Stimulated activated CD4-positive, alpha-beta T cell treated with anti-CD3 and anti-CD28 coated beads, Interleukin-15, amount 100 ng/mL, for 1 hour (primary cell): ENCODE measurements at regions not wholly inside any gene's neighbourhood (a gene's known extent, or its start where the extent isn't known, plus 50 kb on each side); places are given as distances from the start of the nearest gene placed in this dataset.
"Not testable (repeated sequence)": the region's sequence is repeated elsewhere in the genome, so short reads cannot be mapped to it uniquely, and the experiment has no call there.

Experiments used
- DNase-seq, 2 donors: peaks; one replicate each; pipeline ENCODE4 v3.0.0-alpha.2; 2020; ENCODE audit warnings: low read depth in 1 of 2, low spot score in 1 of 2

GRCh38 chr2:7621018-7621814, 704.0 kb downstream of the RNF144A start:
- DNase-seq = no peak

GRCh38 chr2:7625392-7626138, 708.4 kb downstream of the RNF144A start:
- DNase-seq = no peak

- no peak for DNase-seq
Observed at GRCh38 chr2:7626139-7626537, 708.9 kb downstream of the RNF144A start.

GRCh38 chr2:7627583-7627982, 710.4 kb downstream of the RNF144A start:
- no peak for DNase-seq

- DNase-seq = no peak
Observed at GRCh38 chr2:7632420-7632819, 715.2 kb downstream of the RNF144A start.

GRCh38 chr2:7633566-7634153, 716.4 kb downstream of the RNF144A start:
- DNase-seq = no peak

GRCh38 chr2:7634409-7634808, 717.2 kb downstream of the RNF144A start:
- no peak for DNase-seq

- DNase-seq = no peak
Observed at GRCh38 chr2:7639476-7639875, 722.3 kb downstream of the RNF144A start.

- not testable (repeated sequence) for DNase-seq
Observed at GRCh38 chr2:7641272-7641671, 724.1 kb downstream of the RNF144A start.

GRCh38 chr2:7646024-7646423, 728.8 kb downstream of the RNF144A start:
- no peak for DNase-seq

- DNase-seq = no peak
Observed at GRCh38 chr2:7646661-7647060, 729.4 kb downstream of the RNF144A start.

- DNase-seq = no peak
Observed at GRCh38 chr2:7648221-7648795, 731.1 kb downstream of the RNF144A start.

GRCh38 chr2:7649461-7650228, 732.4 kb downstream of the RNF144A start:
- no peak for DNase-seq

GRCh38 chr2:7653617-7654016, 736.4 kb downstream of the RNF144A start:
- no peak for DNase-seq

GRCh38 chr2:7655629-7656028, 738.4 kb downstream of the RNF144A start:
- no peak for DNase-seq

GRCh38 chr2:7657526-7657925, 740.3 kb downstream of the RNF144A start:
- DNase-seq = not testable (repeated sequence)

GRCh38 chr2:7658486-7658885, 741.3 kb downstream of the RNF144A start:
- no peak for DNase-seq

- DNase-seq = no peak
Observed at GRCh38 chr2:7660816-7661215, 743.6 kb downstream of the RNF144A start.

- no peak for DNase-seq
Observed at GRCh38 chr2:7661502-7661901, 744.3 kb downstream of the RNF144A start.

GRCh38 chr2:7665880-7666279, 748.7 kb downstream of the RNF144A start:
- DNase-seq = no peak
